SK-N-SH treated with all-trans-retinoic acid at 6 μM for 48 hours (cell line): ENCODE measurements at regions not wholly inside any gene's neighbourhood (a gene's known extent, or its start where the extent isn't known, plus 50 kb on each side); places are given as distances from the start of the nearest gene placed in this dataset.

Experiments used
- ATAC-seq: fragments of 200-7000 bp; cut with Tn5 transposase; 3 replicates; pipeline ENCODE4 v1.9.1; 2020; ENCODE audit warnings: mild to moderate bottlenecking, moderate library complexity
- BACH2 ChIP-seq: fragments of 250-450 bp; sonication (Bioruptor Pico); IDR thresholded peaks from 2 replicates; pipeline ENCODE4 v1.9.0; 2021; ENCODE audit warnings: mild to moderate bottlenecking, borderline replicate concordance
- ESRRG ChIP-seq: fragments of 250-450 bp; sonication (Bioruptor Pico); IDR thresholded peaks from 2 replicates; pipeline ENCODE4 v1.6.1; 2021; ENCODE audit warnings: mild to moderate bottlenecking
- GLIS3 ChIP-seq: fragments of 250-450 bp; sonication (Bioruptor Pico); IDR thresholded peaks from 2 replicates; pipeline ENCODE4 v1.5.0; 2020; ENCODE audit warnings: mild to moderate bottlenecking, moderate library complexity
- ISL1 ChIP-seq: fragments of 250-450 bp; sonication (Bioruptor Pico); IDR thresholded peaks from 2 replicates; pipeline ENCODE4 v2.1.2; 2022; ENCODE audit warnings: mild to moderate bottlenecking, moderate library complexity
- OSR1 ChIP-seq: fragments of 250-450 bp; sonication (Bioruptor Pico); IDR thresholded peaks from 2 replicates; pipeline ENCODE4 v1.8.0; 2022; ENCODE audit warnings: moderate library complexity, mild to moderate bottlenecking, inconsistent platforms
- PPARA ChIP-seq: fragments of 250-450 bp; sonication (Bioruptor Pico); IDR thresholded peaks from 2 replicates; pipeline ENCODE4 v1.5.0; 2020; ENCODE audit warnings: mild to moderate bottlenecking, borderline replicate concordance
- RARB ChIP-seq: fragments of 250-450 bp; sonication (Bioruptor Pico); IDR thresholded peaks from 2 replicates; pipeline ENCODE4 v1.8.0; 2021; ENCODE audit warnings: mild to moderate bottlenecking, moderate library complexity
- TCF4 ChIP-seq: fragments of 250-450 bp; sonication (Bioruptor Pico); IDR thresholded peaks from 2 replicates; pipeline ENCODE4 v1.8.0; 2021; ENCODE audit warnings: mild to moderate bottlenecking, moderate library complexity, borderline replicate concordance
- TOX ChIP-seq: fragments of 250-450 bp; sonication (Bioruptor Pico); IDR thresholded peaks from 2 replicates; pipeline ENCODE4 v1.8.0; 2021; ENCODE audit warnings: mild to moderate bottlenecking, moderate library complexity, borderline replicate concordance
- ZC3H10 ChIP-seq: fragments of 250-450 bp; sonication (Bioruptor Pico); IDR thresholded peaks from 2 replicates; pipeline ENCODE4 v1.5.1; 2021; ENCODE audit warnings: mild to moderate bottlenecking, moderate library complexity
- ZFP3 ChIP-seq: fragments of 250-450 bp; sonication (Bioruptor Pico); IDR thresholded peaks from 2 replicates; pipeline ENCODE4 v1.5.0; 2020; ENCODE audit warnings: mild to moderate bottlenecking, moderate library complexity
- ZFP30 ChIP-seq: fragments of 450-650 bp; formaldehyde crosslinking; IDR thresholded peaks from 2 replicates; pipeline ENCODE4 v1.5.0; 2022; ENCODE audit warnings: mild to moderate bottlenecking, moderate library complexity
- ZNF565 ChIP-seq: fragments of 450-650 bp; formaldehyde crosslinking; conservative IDR thresholded peaks from 2 replicates; pipeline ENCODE4 v1.5.0; 2020; ENCODE audit warnings: low read depth, mild to moderate bottlenecking, moderate library complexity
- ZNF70 ChIP-seq: fragments of 450-650 bp; formaldehyde crosslinking; IDR thresholded peaks from 2 replicates; pipeline ENCODE4 v1.5.0; 2020; ENCODE audit warnings: mild to moderate bottlenecking, moderate library complexity
- ZNF8 ChIP-seq: fragments of 450-650 bp; formaldehyde crosslinking; IDR thresholded peaks from 2 replicates; pipeline ENCODE4 v1.5.0; 2020; ENCODE audit warnings: mild to moderate bottlenecking, moderate library complexity
- TF ChIP-seq, protein P1 (sequence below): fragments of 250-450 bp; sonication (Bioruptor Pico); IDR thresholded peaks from 2 replicates; pipeline ENCODE4 v1.8.0; 2020; ENCODE audit warnings: mild to moderate bottlenecking, moderate library complexity, borderline replicate concordance
- TF ChIP-seq, protein P2 (sequence below): fragments of 250-450 bp; sonication (Bioruptor Pico); IDR thresholded peaks from 2 replicates; pipeline ENCODE4 v1.5.1; 2021; ENCODE audit warnings: mild to moderate bottlenecking, moderate library complexity
- TF ChIP-seq, protein P3 (sequence below): fragments of 250-450 bp; sonication (Bioruptor Pico); IDR thresholded peaks from 2 replicates; pipeline ENCODE4 v1.8.0; 2021; ENCODE audit warnings: low read depth, mild to moderate bottlenecking, moderate library complexity, borderline replicate concordance
- TF ChIP-seq, protein P4 (sequence below): fragments of 250-450 bp; sonication (Bioruptor Pico); IDR thresholded peaks from 2 replicates; pipeline ENCODE4 v1.5.1; 2020; ENCODE audit warnings: low read depth, mild to moderate bottlenecking, moderate library complexity
- TF ChIP-seq, protein P5 (sequence below): fragments of 250-450 bp; sonication (Bioruptor Pico); IDR thresholded peaks from 2 replicates; pipeline ENCODE4 v1.5.0; 2020; ENCODE audit warnings: mild to moderate bottlenecking, moderate library complexity

DNA sequence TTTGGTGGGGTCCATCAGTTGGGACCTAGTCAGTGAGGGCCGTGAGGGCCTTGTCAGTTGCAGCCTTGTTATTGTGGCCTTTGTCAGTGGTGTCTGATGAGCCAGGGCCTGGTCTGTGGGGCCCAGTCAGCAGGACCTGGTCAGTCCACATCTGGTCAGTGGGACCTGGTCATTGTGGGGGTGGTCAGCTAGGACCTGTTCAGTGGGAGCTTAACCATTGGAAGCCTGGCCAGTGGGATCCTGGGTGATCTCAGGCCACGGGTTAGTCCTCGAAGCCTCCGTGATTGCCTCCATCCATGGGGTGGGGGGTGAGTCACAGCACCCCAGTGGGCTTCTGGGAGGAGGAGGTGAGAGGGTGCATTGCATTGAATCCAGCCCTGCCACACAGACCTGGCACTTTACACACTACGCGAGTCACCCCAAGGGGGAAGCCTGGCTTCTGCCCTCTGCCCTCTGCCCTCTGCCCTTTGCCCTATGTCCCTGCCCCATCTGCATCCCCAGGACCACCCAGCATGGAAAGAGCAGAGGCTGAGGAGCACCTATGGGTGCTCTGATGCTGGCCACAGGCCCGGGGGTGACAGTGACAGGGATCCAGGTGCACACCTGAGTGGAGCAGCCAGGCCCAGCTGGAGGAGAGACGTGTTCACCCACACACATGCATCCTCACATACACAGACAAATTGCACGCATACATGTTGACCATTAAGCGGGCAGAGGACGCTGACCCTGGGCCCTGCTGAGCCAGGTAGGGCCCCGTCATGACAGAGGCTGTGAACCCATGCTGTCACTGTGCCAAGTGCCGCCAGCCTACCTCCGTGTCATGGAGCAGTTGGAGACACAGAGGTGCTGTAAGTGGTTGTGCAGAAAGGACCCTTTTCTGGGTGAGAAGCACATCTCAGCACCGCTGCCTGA is 59.8 kb upstream of the TPM4 start:
- ATAC-seq, result no peak
- no peak for TF ChIP-seq TCF4 (CRISPR knock-in tag)
- TF ChIP-seq, protein P1, sequence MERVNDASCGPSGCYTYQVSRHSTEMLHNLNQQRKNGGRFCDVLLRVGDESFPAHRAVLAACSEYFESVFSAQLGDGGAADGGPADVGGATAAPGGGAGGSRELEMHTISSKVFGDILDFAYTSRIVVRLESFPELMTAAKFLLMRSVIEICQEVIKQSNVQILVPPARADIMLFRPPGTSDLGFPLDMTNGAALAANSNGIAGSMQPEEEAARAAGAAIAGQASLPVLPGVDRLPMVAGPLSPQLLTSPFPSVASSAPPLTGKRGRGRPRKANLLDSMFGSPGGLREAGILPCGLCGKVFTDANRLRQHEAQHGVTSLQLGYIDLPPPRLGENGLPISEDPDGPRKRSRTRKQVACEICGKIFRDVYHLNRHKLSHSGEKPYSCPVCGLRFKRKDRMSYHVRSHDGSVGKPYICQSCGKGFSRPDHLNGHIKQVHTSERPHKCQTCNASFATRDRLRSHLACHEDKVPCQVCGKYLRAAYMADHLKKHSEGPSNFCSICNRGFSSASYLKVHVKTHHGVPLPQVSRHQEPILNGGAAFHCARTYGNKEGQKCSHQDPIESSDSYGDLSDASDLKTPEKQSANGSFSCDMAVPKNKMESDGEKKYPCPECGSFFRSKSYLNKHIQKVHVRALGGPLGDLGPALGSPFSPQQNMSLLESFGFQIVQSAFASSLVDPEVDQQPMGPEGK (CRISPR knock-in tag), result no peak
- TF ChIP-seq ZFP3, result no peak
- TF ChIP-seq, protein P2, sequence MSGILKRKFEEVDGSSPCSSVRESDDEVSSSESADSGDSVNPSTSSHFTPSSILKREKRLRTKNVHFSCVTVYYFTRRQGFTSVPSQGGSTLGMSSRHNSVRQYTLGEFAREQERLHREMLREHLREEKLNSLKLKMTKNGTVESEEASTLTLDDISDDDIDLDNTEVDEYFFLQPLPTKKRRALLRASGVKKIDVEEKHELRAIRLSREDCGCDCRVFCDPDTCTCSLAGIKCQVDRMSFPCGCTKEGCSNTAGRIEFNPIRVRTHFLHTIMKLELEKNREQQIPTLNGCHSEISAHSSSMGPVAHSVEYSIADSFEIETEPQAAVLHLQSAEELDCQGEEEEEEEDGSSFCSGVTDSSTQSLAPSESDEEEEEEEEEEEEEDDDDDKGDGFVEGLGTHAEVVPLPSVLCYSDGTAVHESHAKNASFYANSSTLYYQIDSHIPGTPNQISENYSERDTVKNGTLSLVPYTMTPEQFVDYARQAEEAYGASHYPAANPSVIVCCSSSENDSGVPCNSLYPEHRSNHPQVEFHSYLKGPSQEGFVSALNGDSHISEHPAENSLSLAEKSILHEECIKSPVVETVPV (CRISPR knock-in tag), result no peak
- TF ChIP-seq ZNF70, result no peak
- no peak for TF ChIP-seq BACH2 (CRISPR knock-in tag)
- TF ChIP-seq, protein P3, sequence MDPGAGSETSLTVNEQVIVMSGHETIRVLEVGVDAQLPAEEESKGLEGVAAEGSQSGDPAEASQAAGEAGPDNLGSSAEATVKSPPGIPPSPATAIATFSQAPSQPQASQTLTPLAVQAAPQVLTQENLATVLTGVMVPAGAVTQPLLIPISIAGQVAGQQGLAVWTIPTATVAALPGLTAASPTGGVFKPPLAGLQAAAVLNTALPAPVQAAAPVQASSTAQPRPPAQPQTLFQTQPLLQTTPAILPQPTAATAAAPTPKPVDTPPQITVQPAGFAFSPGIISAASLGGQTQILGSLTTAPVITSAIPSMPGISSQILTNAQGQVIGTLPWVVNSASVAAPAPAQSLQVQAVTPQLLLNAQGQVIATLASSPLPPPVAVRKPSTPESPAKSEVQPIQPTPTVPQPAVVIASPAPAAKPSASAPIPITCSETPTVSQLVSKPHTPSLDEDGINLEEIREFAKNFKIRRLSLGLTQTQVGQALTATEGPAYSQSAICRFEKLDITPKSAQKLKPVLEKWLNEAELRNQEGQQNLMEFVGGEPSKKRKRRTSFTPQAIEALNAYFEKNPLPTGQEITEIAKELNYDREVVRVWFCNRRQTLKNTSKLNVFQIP (CRISPR knock-in tag), result no peak

DNA sequence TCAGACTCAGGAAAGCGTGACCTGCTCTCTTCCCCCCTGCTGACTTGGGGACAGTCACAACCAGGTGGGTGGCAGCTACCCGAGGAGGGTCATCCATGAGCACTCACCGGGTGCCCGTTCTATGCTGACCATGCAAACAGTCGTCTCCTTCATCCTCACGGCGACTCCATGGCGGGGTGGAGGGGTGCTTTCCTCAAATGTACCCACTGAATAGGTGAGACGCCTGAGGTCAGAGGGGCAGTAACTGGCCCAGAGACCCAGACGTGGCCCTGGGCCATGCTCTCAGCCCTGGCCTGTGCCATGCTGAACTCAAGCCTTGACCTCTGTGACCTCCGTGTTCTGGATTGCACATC is 59.2 kb upstream of the TPM4 start:
- no peak for TF ChIP-seq RARB (CRISPR knock-in tag)
- TF ChIP-seq ZNF565 (CRISPR knock-in tag), result no peak
- ATAC-seq, result no peak

GRCh38 chr19:16018106-16018755 is 58.1 kb upstream of the TPM4 start:
- no peak for ATAC-seq
- TF ChIP-seq GLIS3 (CRISPR knock-in tag) (no peak), OSR1 (CRISPR knock-in tag) (no peak), BACH2 (CRISPR knock-in tag) (no peak)
- TF ChIP-seq, protein P1 (CRISPR knock-in tag), result no peak

GRCh38 chr19:16018801-16019551 is 57.3 kb upstream of the TPM4 start:
- no peak; the same call in 2 of the 3 replicates for ATAC-seq
- TF ChIP-seq RARB (CRISPR knock-in tag), result no peak
- TF ChIP-seq TCF4 (CRISPR knock-in tag), result no peak
- no peak for TF ChIP-seq ZFP30
- no peak for TF ChIP-seq ISL1 (CRISPR knock-in tag)
- no peak for TF ChIP-seq ZNF565 (CRISPR knock-in tag)
- no peak for TF ChIP-seq ESRRG (CRISPR knock-in tag)
- no peak for TF ChIP-seq ZNF8 (CRISPR knock-in tag)
- TF ChIP-seq, protein P4, sequence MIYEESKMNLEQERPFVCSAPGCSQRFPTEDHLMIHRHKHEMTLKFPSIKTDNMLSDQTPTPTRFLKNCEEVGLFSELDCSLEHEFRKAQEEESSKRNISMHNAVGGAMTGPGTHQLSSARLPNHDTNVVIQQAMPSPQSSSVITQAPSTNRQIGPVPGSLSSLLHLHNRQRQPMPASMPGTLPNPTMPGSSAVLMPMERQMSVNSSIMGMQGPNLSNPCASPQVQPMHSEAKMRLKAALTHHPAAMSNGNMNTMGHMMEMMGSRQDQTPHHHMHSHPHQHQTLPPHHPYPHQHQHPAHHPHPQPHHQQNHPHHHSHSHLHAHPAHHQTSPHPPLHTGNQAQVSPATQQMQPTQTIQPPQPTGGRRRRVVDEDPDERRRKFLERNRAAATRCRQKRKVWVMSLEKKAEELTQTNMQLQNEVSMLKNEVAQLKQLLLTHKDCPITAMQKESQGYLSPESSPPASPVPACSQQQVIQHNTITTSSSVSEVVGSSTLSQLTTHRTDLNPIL (CRISPR knock-in tag), result no peak
- TF ChIP-seq TOX (CRISPR knock-in tag), result no peak
- TF ChIP-seq GLIS3 (CRISPR knock-in tag), result no peak
- TF ChIP-seq ZC3H10 (CRISPR knock-in tag), result no peak
- TF ChIP-seq, protein P5, sequence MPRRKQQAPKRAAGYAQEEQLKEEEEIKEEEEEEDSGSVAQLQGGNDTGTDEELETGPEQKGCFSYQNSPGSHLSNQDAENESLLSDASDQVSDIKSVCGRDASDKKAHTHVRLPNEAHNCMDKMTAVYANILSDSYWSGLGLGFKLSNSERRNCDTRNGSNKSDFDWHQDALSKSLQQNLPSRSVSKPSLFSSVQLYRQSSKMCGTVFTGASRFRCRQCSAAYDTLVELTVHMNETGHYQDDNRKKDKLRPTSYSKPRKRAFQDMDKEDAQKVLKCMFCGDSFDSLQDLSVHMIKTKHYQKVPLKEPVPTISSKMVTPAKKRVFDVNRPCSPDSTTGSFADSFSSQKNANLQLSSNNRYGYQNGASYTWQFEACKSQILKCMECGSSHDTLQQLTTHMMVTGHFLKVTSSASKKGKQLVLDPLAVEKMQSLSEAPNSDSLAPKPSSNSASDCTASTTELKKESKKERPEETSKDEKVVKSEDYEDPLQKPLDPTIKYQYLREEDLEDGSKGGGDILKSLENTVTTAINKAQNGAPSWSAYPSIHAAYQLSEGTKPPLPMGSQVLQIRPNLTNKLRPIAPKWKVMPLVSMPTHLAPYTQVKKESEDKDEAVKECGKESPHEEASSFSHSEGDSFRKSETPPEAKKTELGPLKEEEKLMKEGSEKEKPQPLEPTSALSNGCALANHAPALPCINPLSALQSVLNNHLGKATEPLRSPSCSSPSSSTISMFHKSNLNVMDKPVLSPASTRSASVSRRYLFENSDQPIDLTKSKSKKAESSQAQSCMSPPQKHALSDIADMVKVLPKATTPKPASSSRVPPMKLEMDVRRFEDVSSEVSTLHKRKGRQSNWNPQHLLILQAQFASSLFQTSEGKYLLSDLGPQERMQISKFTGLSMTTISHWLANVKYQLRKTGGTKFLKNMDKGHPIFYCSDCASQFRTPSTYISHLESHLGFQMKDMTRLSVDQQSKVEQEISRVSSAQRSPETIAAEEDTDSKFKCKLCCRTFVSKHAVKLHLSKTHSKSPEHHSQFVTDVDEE, result no peak
- no peak for TF ChIP-seq ZNF70
- no peak for TF ChIP-seq BACH2 (CRISPR knock-in tag)
- TF ChIP-seq, protein P2 (CRISPR knock-in tag), result no peak
- TF ChIP-seq PPARA (CRISPR knock-in tag), result no peak
- no peak for TF ChIP-seq ZFP3
